Left ventricle myocardium superior (tissue), 1 donor: ENCODE measurements at regions not wholly inside any gene's neighbourhood (a gene's known extent, or its start where the extent isn't known, plus 50 kb on each side); places are given as distances from the start of the nearest gene placed in this dataset.
A peak's percentile ranks its signal among the peaks of the same experiment; 100 is the strongest.
"Not testable (repeated sequence)": the region's sequence is repeated elsewhere in the genome, so short reads cannot be mapped to it uniquely, and the experiment has no call there.

ENCODE experiments used
- ATAC-seq: fragments of 200-7000 bp; cut with Tn5 transposase; one replicate; pipeline ENCODE4 v1.9.1; 2020; ENCODE audit warnings: mild to moderate bottlenecking, moderate library complexity
- DNase-seq: peaks from one replicate; pipeline ENCODE4 v3.0.0-alpha.2; 2020
- intact Hi-C: fragments of 100-400 bp; cut with micrococcal nuclease; formaldehyde crosslinking; loops from one replicate; pipeline ENCODE4 v1.11.0; 2022
- donor health status: DM: no; HTN: yes; CAD: no; lungs with severe emphysema.

DNA sequence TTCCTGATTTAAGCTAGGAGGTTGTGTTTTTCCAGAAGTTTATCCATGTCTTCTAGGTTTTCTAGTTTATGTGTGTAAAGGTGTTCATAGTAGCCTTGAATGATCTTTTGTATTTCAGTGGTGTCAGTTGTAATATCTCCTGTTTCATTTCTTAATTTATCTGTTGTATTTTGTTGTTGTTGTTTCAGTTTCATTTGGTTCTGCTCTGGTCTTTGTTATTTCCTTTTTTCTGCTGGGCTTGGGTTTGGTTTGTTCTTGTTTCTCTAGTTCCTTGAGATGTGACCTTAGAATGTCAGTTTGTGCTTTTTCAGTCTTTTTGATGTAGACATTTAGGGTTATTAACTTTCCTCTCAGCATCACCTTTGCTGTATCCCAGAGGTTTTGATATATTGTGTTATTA is 62.8 kb downstream of the SCP2D1 start:
- DNase-seq, ATAC-seq, intact Hi-C loops: not testable (repeated sequence)

GRCh38 chr20:18879262-18879661 is 65.7 kb downstream of the SCP2D1 start:
- intact Hi-C loops, result no loop called here

GRCh38 chr20:18886756-18887155 is 73.2 kb downstream of the SCP2D1 start:
- DNase-seq, result no peak
- no peak for ATAC-seq
- intact Hi-C loops, result no loop called here

More at GRCh38 chr20:18879262-18879661, 65.7 kb downstream of the SCP2D1 start:
- ATAC-seq (no peak), DNase-seq (no peak)

- no peak for ATAC-seq
- intact Hi-C loops, result no loop called here
Measured at GRCh38 chr20:18901980-18902737, 88.6 kb downstream of the SCP2D1 start.

DNA sequence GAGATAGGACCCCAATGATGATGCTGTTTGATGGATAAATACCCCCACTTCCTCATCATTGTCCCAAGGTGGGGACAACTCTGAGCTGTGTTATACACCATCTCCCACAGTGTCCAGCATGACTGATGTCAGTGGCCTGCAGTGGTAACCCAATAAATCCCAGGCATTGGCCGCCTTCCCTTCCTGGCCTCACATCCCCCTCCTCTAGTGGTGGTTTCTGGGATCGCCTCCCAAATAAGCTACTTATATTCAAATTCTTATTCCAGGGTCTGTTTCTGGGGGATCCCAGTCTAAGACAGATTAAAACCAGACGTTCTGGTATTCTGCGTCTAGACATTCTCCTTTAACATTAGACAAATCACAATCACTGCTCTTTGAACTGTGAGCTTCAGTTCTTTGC is 90.6 kb downstream of the SCP2D1 start:
- intact Hi-C loops, result no loop called here
- no peak for DNase-seq
- no peak for ATAC-seq

More at GRCh38 chr20:18901980-18902737, 88.6 kb downstream of the SCP2D1 start:
- no peak for DNase-seq

DNA sequence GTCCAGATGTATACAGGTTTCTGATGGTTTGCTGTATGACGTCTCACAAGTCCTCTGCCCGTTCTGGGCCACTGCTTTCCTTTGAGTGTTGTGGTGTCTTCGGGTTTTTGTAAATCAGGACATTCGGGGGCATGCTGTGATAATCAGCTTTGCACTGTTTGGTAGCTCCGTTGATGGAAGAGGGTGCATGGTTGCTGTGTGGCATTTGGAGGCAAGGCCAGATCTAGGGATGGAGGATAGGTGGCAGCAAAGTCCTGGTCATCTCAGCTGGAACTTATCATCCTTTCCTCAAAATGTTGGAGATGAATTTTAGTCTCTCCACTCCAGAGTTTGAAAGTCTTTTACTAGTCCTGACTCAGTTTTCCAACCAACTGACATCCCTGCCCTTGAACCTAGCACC is 91.0 kb downstream of the SCP2D1 start:
- ATAC-seq (peak; percentile 38), DNase-seq (no peak)
- intact Hi-C loops, result no loop called here

DNA sequence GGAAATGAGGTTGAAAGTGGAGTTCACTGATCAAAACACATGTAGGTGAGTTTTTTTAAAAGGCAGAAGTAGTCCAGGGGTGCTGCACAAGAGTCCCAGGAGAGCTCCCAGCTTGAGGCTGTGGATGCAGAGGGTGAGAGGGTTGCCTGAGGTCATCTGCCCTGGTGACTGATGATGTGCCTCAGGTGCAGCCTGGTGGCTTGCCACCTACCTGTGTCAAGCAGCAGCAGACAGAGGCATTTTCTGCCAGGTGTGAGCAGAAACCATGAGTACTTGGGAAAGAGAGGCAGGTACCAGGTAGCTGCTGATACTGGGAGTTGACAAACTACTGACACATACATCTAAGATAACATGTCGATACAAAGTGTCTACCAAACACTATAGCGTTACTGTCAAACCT is 92.5 kb downstream of the SCP2D1 start:
- intact Hi-C loops, result no loop called here
- no peak for ATAC-seq
- no peak for DNase-seq

- intact Hi-C loops, result no loop called here
- no peak for DNase-seq
- ATAC-seq, result no peak
Measured at GRCh38 chr20:18907353-18907752, 93.8 kb downstream of the SCP2D1 start.

- no peak for ATAC-seq
- intact Hi-C loops, result no loop called here
- no peak for DNase-seq
Measured at GRCh38 chr20:18908109-18908508, 94.5 kb downstream of the SCP2D1 start.

DNA sequence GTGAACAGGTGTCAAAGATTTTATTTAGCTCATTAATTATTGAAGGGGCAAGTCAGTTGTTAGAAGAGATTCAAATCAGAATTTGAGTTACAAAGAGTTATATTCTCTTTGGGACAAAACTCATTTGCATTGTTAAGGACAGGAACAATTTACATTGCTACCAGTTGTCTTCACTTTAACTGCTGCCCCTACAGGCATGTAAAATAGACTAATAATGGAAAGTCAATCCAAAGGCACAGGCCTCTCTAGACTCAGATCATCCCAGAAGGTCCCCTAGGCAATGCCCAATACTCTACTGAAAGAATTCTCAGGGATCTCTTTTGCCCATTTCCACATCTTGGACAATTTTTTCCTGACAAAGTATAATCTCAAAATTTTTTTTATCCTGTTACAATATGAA is 95.7 kb downstream of the SCP2D1 start:
- ATAC-seq, result no peak
- no peak for DNase-seq
- intact Hi-C loops, result no loop called here

- ATAC-seq (no peak), DNase-seq (no peak)
- intact Hi-C loops, result no loop called here
Measured at GRCh38 chr20:18913701-18914100, 100.1 kb downstream of the SCP2D1 start.

- DNase-seq (no peak), ATAC-seq (no peak)
- intact Hi-C loops, result no loop called here
Measured at GRCh38 chr20:18914796-18915195, 101.2 kb downstream of the SCP2D1 start.

DNA sequence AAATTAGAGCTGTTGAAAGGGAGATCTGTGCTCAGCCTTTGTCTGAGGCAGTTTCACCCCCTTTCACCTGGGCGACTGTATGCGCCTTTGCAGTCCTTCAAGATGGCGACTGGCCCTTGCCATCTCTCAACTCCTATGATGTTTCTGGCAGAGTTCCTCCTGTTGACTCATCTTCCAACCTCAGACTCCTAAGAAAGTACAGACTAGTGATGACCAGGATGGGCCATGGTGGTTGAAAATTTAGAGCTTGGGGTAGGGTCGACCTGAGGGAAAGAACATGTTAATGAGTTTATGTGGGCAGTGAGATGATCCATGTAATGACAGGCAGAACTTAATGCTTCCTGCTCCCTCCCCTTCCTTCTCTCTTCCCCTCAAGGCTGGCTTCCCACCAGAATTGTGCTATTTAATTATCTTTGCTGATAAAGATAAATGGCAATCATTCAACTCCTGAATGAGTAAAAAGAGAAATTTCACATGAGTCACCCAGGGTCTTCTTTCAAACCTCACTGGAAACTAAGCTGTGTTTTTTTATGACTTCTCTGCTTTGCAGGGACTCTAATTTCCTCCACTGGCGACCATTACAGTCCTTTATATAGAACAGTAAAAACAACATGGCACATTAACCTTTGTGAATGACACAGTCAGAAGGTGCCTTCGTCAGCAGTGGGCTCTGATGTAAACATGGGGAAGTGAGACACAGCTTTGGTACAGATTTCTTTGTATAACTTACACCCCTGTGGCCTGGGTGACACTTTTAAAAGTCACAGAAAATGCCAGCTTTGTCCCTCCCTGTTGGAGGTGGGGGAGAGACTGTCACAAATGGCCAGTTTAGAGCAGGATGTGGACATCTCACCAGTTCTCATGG is 103.5 kb downstream of the SCP2D1 start:
- DNase-seq, result no peak
- intact Hi-C loops, result no loop called here
- ATAC-seq, result no peak

DNA sequence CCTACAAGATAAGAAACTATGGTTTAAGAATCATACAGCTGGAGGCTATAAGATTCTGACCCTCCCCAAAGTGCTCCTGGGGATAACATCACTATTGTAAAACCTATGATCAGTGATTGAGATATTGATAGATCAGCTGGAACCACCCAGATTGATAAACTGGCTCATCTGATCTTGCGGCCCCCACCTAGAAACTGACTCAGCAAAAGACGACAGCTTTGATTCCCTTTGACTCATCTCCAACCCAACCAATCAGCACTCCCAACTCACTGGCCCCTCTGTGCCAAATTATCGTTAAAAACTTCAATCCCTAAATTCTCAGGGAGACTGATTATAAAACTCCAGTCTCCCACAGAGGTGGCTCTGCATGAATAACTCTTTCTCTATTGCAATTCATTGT is 106.4 kb downstream of the SCP2D1 start:
- DNase-seq (no peak), ATAC-seq (no peak)
- intact Hi-C loops, result no loop called here

DNA sequence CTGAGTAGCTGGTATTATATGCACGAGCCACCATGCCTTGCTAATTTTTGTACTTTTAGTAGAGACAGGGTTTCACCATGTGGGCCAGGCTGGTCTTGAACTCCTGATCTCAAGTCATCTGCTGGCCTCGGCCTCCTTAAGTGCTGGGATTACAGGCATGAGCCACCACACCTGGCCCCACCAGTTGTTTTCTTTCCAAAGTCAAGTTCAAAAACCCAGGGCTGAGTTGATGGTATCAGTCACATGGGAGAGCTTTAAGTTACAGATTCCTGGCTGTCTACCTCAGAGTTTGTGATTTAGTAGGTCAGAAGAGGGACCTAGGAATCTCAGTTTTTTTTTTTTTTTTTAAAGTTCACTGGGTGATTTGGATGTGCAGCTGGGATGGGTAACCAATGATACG is 107.7 kb downstream of the SCP2D1 start:
- intact Hi-C loops, result no loop called here
- DNase-seq (no peak), ATAC-seq (no peak)

DNA sequence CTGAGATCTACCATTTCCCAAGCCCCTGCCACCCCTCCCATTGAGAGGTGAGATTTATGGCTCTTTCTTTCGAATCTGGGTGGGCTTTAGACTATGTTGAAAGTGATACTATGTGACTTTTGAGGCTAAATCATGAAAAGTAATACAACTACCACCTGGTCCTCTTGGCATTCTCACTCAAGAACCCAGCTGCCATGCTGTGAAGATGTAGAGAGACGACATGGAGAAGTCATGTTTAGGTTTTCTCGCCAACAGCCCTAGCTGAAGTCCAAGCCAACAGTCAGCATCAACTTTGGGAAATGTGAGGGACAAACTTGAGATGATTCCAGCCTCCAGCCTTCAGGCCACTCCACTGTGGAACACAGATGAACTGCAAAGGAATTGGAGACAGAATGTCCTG is 108.7 kb downstream of the SCP2D1 start:
- ATAC-seq (no peak), DNase-seq (no peak)
- intact Hi-C loops, result no loop called here

DNA sequence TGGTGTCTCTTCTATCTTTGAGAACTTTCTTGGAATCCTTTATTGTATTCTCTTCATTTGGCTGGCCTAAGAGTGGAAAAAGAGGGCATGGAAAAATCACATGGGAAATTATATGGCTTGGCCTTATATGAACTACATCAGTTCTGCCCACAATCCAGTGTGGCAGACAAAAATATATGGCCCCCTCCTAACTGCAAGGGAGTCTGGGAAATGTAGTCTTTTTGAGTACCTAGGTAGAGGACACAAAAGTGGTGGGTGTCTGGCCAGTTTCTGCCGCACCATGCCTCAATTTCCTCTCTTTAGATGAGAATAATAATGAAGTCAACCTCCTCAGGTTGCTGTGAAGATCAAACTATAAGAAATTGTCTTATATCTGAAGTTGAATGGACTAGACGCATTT is 109.3 kb downstream of the SCP2D1 start:
- ATAC-seq (no peak), DNase-seq (no peak)
- intact Hi-C loops, result no loop called here

DNA sequence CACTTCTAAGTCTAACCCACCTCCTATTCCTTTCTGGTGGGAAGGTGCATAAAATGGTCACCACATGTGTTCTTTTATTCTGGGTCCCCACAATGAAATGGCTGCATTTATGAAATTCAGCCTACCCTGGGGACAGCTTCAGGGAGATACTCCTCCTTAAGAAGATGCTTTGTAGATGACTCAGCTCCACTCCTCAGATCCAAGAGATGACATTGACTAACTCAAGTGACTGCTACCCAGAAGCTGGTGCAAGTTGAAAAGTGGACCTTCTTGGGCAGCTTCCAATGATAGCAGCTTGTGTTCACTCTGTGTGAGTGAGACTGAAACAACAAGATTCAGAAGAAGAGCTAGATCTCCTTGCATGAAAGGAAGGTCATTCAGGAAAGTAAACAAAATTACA is 113.4 kb downstream of the SCP2D1 start:
- intact Hi-C loops, result no loop called here
- no peak for ATAC-seq

GRCh38 chr20:18928626-18929025 is 115.0 kb downstream of the SCP2D1 start:
- no peak for DNase-seq
- intact Hi-C loops, result no loop called here

More for the DNA sequence above, 113.4 kb downstream of the SCP2D1 start:
- no peak for DNase-seq

GRCh38 chr20:18929800-18930199 is 116.2 kb downstream of the SCP2D1 start:
- intact Hi-C loops, result no loop called here
- no peak for ATAC-seq
- DNase-seq, result no peak

More at GRCh38 chr20:18928626-18929025, 115.0 kb downstream of the SCP2D1 start:
- ATAC-seq, result no peak

GRCh38 chr20:18943542-18943941 is 130.0 kb downstream of the SCP2D1 start:
- ATAC-seq (no peak), DNase-seq (no peak)
- intact Hi-C loops, result no loop called here
